Common myeloid progenitor, CD34-positive (primary cell): ENCODE measurements at regions not wholly inside any gene's neighbourhood (a gene's known extent, or its start where the extent isn't known, plus 50 kb on each side); places are given as distances from the start of the nearest gene placed in this dataset.

Experiments used
- CTCF ChIA-PET: fragments of 350-600 bp; sonication (Branson Sonifier 250); formaldehyde crosslinking; loops from one replicate; lab custom pipeline; 2021; ENCODE audit warnings: antibody characterized with exemption; lab: Charles Lee
- POLR2A ChIA-PET: fragments of 350-600 bp; sonication (Branson Sonifier 250); formaldehyde crosslinking; loops from one replicate; lab custom pipeline; 2021; ENCODE audit warnings: antibody characterized with exemption; lab: Charles Lee
- DNase-seq, 3 donors: peaks; one replicate each; pipeline versions ENCODE4 v3.0.0 to v3.0.0-alpha.2; 2013
- H3K27ac ChIP-seq, 2 experiments: 1 replicate in 1 of 2; 2 replicates in 1 of 2; pipeline ENCODE4 v1.7.0; 2013; ENCODE audit warnings: inconsistent platforms in 2 of 2, low read length in 2 of 2, mild to moderate bottlenecking in 2 of 2, low read depth in 1 of 2, moderate library complexity in 1 of 2; ENCODE audit not compliant: severe bottlenecking in 2 of 2, insufficient read depth in 1 of 2, poor library complexity in 1 of 2
- H3K27me3 ChIP-seq, 5 experiments: replicated peaks in 2 of 5; 1 replicate in 3 of 5; 2 replicates in 2 of 5; pipeline versions ENCODE4 v1.6.1 to v1.7.0; 2013; ENCODE audit warnings: low read length in 4 of 5, mild to moderate bottlenecking in 2 of 5, moderate library complexity in 2 of 5, inconsistent platforms in 1 of 5; ENCODE audit not compliant: insufficient read depth in 5 of 5, control insufficient read depth in 4 of 5
- H3K36me3 ChIP-seq, 4 experiments: 1 replicate in 2 of 4; 2 replicates in 2 of 4; pipeline versions ENCODE4 v1.6.1 to v1.7.0; 2013; ENCODE audit warnings: low read length in 3 of 4, control low read depth in 1 of 4, mild to moderate bottlenecking in 1 of 4; ENCODE audit not compliant: control insufficient read depth in 4 of 4, insufficient read depth in 4 of 4
- H3K4me1 ChIP-seq, 4 experiments: 1 replicate in 3 of 4; 2 replicates in 1 of 4; pipeline versions ENCODE4 v1.6.1 to v1.7.1; 2013; ENCODE audit warnings: low read length in 3 of 4, mild to moderate bottlenecking in 3 of 4, control low read depth in 1 of 4, inconsistent platforms in 1 of 4, moderate library complexity in 1 of 4; ENCODE audit not compliant: control insufficient read depth in 4 of 4, insufficient read depth in 4 of 4; ENCODE audit errors: control extremely low read depth in 1 of 4
- H3K4me3 ChIP-seq, 7 experiments: 1 replicate in 4 of 7; 2 replicates in 3 of 7; pipeline versions ENCODE4 v1.5.1 to v1.7.0; 2013; ENCODE audit warnings: mild to moderate bottlenecking in 7 of 7, low read length in 6 of 7, moderate library complexity in 6 of 7, inconsistent platforms in 2 of 7, low read depth in 2 of 7, control low read depth in 1 of 7; ENCODE audit not compliant: insufficient read depth in 4 of 7, control insufficient read depth in 1 of 7; ENCODE audit errors: extremely low read depth in 1 of 7
- H3K9me3 ChIP-seq, 5 experiments: 1 replicate in 4 of 5; 2 replicates in 1 of 5; pipeline versions ENCODE4 v1.6.1 to v1.7.1; 2013; ENCODE audit warnings: low read length in 4 of 5, mild to moderate bottlenecking in 2 of 5, inconsistent platforms in 1 of 5, low read depth in 1 of 5, moderate library complexity in 1 of 5; ENCODE audit not compliant: control insufficient read depth in 4 of 5, insufficient read depth in 2 of 5; ENCODE audit errors: control extremely low read depth in 1 of 5
- WGBS: methylation state at CpG from one replicate; pipeline ENCODE4 v1.1.5; 2013; ENCODE audit not compliant: insufficient coverage; 5-methylcytosine and 5-hydroxymethylcytosine counted together

- Histone ChIP-seq H3K27ac (no peak overlapping the region), H3K27me3 (peaks cover 0 to 3% (median 0%) of the 10 kb centered on the region in 5 experiments), H3K4me3 (no peak overlapping the region), H3K36me3 (no peaks in the 10 kb centered on the region), H3K4me1 (no peaks in the 10 kb centered on the region), H3K9me3 (peaks cover 0 to 7% (median 5%) of the 10 kb centered on the region in 5 experiments)
- peak; percentile 5 to 13 (median 6) for DNase-seq
- ChIA-PET CTCF (interaction anchor here (1.1 to 1.5 kb wide), 2 partner anchors 12 to 243 kb away, joined by 3 to 4 read pairs; no protein-coding TSS in a partner anchor), POLR2A (no interaction called here)
- 60% methylated on average over 1 of the region's 2 CpGs for WGBS
These were observed 118.4 kb upstream of the SLC7A1 start for GRCh38 chr13:29713839-29714238.

- H3K27me3 ChIP-seq: peaks cover 0 to 3% (median 0%) of the 10 kb centered on the region in 5 experiments
- no peak overlapping the region for H3K4me3 ChIP-seq
- H3K27ac ChIP-seq: no peak overlapping the region
- no peaks in the 10 kb centered on the region for H3K4me1 ChIP-seq
- no peak for DNase-seq
- CTCF ChIA-PET: no interaction called here
- H3K9me3 ChIP-seq: peaks cover 0 to 7% (median 5%) of the 10 kb centered on the region in 5 experiments
- 97% methylated on average over 3 of the region's 4 CpGs for WGBS
- no peaks in the 10 kb centered on the region for H3K36me3 ChIP-seq
- POLR2A ChIA-PET: no interaction called here
These were observed 116.3 kb upstream of the SLC7A1 start for GRCh38 chr13:29711776-29712175.

- Histone ChIP-seq H3K9me3 (peaks cover 0 to 14% (median 7%) of the 10 kb centered on the region in 5 experiments), H3K4me1 (no peaks in the 10 kb centered on the region), H3K4me3 (no peak overlapping the region), H3K36me3 (no peaks in the 10 kb centered on the region), H3K27ac (no peak overlapping the region), H3K27me3 (peaks cover 0 to 3% (median 0%) of the 10 kb centered on the region in 5 experiments)
- ChIA-PET POLR2A (no interaction called here), CTCF (no interaction called here)
- no peak for DNase-seq
- 100% methylated on average over 1 of the region's 1 CpG for WGBS
These were observed 115.0 kb upstream of the SLC7A1 start for GRCh38 chr13:29710511-29710910.

GRCh38 chr13:29709407-29710069, 114.0 kb upstream of the SLC7A1 start:
- 93% methylated on average over 12 of the region's 14 CpGs for WGBS
- CTCF ChIA-PET: interaction anchor here (0.6 to 5.9 kb wide), 2 partner anchors 201 to 206 kb away, joined by 3 to 41 read pairs; no protein-coding TSS in a partner anchor
- no peaks in the 10 kb centered on the region for H3K4me1 ChIP-seq
- peaks cover 0 to 17% (median 7%) of the 10 kb centered on the region in 5 experiments for H3K9me3 ChIP-seq
- no peak overlapping the region for H3K4me3 ChIP-seq
- POLR2A ChIA-PET: no interaction called here
- H3K27ac ChIP-seq: no peak overlapping the region
- H3K36me3 ChIP-seq: no peaks in the 10 kb centered on the region
- H3K27me3 ChIP-seq: peaks cover 0 to 3% (median 2%) of the 10 kb centered on the region in 5 experiments
- DNase-seq: no peak

GRCh38 chr13:29707876-29708543, 112.5 kb upstream of the SLC7A1 start:
- DNase-seq: peak; percentile 48 to 60 (median 56)
- CTCF ChIA-PET: interaction anchor here (0.7 to 5.9 kb wide), 3 partner anchors 176 to 204 kb away, joined by 3 to 41 read pairs (median 5); no protein-coding TSS in a partner anchor
- 82% methylated on average over 4 of the region's 7 CpGs for WGBS

GRCh38 chr13:29706923-29707322, 111.4 kb upstream of the SLC7A1 start:
- no peaks in the 10 kb centered on the region for H3K36me3 ChIP-seq
- H3K27ac ChIP-seq: no peak overlapping the region
- peaks cover 0 to 12% (median 9%) of the 10 kb centered on the region in 5 experiments for H3K27me3 ChIP-seq
- 95% methylated on average over 7 of the region's 9 CpGs for WGBS
- H3K9me3 ChIP-seq: peaks cover 0 to 11% (median 0%) of the 10 kb centered on the region in 5 experiments
- CTCF ChIA-PET: interaction anchor here (0.6 to 5.9 kb wide), 5 partner anchors 11 to 236 kb away, joined by 3 to 41 read pairs (median 4); no protein-coding TSS in a partner anchor
- POLR2A ChIA-PET: no interaction called here
- no peaks in the 10 kb centered on the region for H3K4me1 ChIP-seq
- no peak for DNase-seq
- H3K4me3 ChIP-seq: no peak overlapping the region

More at GRCh38 chr13:29707876-29708543, 112.5 kb upstream of the SLC7A1 start:
- H3K36me3 ChIP-seq: no peaks in the 10 kb centered on the region
- POLR2A ChIA-PET: no interaction called here
- no peaks in the 10 kb centered on the region for H3K4me1 ChIP-seq
- H3K27ac ChIP-seq: no peak overlapping the region
- H3K27me3 ChIP-seq: peaks cover 0 to 9% (median 7%) of the 10 kb centered on the region in 5 experiments
- H3K9me3 ChIP-seq: peaks cover 0 to 11% (median 0%) of the 10 kb centered on the region in 5 experiments
- no peak overlapping the region for H3K4me3 ChIP-seq
